GM19463 (cell line): ENCODE measurements at regions not wholly inside any gene's neighbourhood (a gene's known extent, or its start where the extent isn't known, plus 50 kb on each side); places are given as distances from the start of the nearest gene placed in this dataset.

ENCODE experiments used
- ATAC-seq: cut with Tn5 transposase; IDR thresholded peaks from one replicate; pipeline ENCODE4 v1.9.1; 2021; ENCODE audit warnings: mild to moderate bottlenecking, moderate library complexity; ENCODE audit not compliant: unreplicated experiment

DNA sequence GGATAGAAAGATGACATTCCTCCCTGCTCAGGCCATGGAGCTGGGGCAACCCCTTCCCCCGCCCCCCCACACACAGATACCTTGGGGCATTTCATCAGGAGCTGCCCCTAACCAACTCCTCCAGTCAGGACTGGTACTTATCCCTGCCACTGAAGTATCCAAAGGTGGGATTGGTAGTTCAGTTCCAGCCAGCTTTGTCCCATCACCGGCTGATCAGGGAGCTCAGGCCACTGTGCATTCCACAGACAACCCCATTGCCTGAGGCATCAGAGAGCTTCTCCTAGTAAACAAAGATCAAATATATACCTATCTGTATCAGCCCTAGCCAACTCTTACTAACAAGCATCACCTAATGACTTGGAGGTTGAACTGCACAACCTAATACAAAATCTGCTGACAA is 218.2 kb upstream of the FMR1 start:
- no peak for ATAC-seq

DNA sequence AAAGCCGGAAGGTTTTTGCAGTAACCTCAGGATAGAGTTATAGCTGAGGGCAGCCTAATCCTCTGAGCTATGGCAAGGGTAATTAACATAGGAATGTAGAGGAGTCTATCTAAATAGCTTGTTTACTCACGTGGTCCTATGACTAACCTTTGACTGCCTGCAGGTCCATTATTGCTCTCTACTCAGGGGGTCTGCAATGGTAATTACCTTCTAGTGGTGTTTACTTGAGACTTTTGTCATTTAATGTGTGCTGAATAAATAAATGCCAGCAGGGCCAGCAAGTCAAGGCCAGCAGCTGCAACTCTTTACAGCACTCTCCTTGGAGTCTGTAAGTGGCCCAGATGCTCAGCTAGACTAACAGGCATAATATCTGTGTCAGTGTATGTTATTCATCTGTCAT is 212.7 kb upstream of the FMR1 start:
- ATAC-seq = no peak

DNA sequence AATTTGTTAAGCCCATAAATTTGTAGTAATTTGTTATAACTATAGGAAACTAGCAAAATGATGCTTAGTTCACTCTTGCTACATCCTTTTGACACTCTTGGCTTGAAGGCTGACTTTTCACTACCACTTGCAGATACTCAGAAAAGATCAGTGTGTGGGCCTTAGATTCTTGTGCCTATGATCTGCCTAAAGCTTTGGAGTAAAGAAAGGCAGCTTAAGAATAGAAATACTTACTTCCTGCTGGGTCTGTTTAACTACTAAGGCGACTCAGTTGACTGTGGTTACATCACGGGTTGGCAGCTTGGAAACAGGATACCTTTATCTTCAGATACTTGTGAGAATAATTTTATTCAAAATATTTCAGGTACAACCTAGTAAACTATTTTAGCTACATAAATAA is 201.4 kb upstream of the FMR1 start:
- ATAC-seq = no peak

DNA sequence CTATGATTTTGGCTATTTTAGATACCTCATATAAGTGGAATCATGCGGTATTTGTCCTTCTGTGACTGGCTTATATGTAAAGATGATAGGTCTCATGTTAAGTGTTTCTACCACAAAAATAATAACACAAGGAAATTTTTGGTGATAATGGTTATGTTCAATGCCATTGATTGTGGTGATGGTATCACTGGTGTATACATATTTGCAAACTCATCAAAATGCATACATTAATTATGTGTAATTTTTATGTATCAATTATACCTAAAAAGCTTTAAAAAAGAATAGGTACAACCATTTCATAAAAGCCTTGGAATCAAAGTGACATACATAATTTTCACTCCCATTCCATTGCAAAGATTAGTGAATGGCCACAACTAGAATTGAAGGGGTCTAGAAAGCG is 178.3 kb upstream of the FMR1 start:
- ATAC-seq = no peak

DNA sequence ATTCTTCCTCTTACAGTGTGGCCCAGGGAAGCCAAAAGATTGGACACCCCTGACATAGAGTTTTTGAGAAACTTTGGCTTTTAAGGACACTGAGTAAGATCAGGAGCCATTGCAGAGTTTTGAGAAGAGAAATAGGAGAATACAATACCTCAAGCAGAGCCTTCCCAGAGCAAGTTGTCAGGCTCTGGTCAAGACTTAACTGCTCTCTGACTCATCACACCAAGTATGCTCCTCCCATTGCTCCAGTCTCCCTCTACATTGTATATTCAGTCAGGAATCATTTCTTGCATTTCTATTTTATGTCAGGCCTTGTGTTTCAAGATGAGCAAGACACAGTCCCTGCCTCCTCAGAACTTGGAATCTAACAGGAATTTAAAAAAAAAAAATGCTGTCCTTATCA is 176.4 kb upstream of the FMR1 start:
- ATAC-seq = no peak

DNA sequence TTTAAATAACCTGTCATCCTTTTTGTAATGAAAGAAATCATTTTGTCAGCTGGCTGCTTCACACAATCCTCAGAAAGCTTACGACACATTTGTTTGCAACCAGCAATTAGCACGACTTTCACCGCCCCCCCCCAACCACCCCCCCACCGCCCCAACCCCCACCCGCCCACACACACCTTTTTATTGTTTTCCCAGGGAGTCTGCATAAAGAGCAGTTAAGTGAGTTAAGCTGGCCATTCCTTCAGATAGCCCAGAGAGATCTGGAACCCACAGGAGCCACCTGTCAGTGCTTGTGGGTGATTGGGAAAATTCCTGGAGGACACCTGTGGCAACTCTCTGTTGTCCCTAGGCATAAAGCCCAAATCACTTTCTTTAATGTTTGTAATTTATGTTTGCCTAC is 175.7 kb upstream of the FMR1 start:
- no peak for ATAC-seq

DNA sequence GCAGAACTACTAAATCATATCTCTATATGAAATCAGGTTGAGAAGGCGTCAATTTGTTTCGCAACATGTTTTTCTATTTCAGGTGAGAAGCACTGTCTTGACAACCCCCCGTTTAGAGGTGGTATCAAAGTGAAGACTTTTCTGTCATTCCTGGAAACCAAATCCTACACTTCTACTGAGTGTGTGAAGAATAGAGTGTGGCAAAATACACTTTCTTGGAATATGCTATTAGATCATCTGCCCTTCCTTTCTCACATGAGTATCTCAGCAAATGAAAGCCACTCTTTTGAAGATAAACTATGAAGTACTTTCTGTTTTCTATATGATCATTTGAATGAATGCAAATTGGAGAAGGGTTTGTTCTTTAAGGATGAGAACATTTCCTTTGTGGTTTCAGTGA is 174.0 kb upstream of the FMR1 start:
- ATAC-seq = no peak

DNA sequence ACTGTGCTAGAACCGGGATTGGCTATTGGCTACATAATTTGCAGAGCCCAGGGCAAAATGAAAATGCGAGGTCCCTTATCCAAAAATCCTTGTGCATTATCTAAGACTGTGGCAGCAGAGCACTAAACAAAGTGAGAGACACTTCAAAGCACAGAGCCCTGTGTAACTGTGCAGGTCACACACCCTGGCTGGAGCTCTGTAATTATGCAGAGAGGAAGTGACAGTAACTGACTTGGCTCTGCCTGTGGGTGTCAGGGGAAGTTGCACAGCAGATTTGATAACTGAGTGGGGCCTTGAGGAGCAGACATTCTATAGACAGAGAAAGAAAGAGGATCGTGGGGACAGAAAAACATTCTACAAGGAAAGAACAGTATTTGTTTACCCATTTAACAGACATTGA is 173.5 kb upstream of the FMR1 start:
- no peak for ATAC-seq

DNA sequence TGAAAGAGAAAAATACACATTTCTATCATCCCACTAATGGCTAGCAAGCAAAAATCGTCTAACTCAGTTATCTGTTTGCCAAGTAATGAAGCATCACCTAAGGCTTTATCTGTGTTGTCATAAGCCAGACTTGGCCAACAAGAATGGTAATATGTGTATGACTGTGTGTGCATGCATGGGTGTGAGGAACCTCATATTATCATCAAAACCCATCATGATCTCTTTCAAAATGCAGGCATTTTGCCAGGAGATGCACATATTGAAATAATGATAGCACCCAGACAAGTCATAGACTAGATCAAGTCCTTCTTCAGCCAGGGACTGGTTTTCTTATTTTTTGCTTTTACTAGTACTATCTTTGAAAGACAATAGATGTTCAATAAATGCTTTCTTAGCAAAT is 172.5 kb upstream of the FMR1 start:
- ATAC-seq = no peak

DNA sequence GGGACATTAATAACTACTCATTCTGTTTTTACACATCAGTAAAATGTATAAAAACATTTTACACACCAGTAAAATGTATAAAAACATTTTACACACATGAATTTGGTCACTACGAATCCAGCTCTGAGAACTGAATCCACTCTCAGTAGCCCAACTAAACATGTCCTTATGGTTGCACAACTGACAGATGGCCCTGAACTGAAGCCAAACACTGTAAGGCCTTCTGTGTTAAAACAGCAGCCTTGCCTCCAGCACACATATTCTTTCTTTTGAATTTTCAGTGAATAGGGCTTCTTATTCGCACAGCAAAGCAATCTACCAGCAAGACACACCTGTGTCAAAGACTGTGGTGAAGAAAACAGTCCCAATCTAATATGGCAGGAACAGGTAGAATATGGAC is 169.9 kb upstream of the FMR1 start:
- no peak for ATAC-seq

DNA sequence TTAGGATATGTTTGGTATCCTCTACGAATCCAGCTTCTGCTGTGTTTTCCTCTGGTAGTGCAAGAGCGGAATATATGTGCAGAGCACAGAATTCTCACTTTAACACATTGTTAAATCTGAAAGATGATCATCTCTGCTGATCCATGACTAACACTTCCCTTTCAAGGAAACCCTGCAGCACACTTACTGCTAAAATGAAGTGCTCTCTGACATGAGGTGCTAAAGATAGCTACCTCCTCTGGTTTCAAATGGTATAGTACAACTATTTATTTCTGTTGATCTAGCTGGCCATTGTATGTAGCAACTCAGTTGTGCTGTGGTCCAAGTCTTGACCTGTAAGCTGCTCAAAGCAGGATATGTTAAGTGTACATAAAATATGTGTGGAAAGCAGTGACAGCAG is 162.4 kb upstream of the FMR1 start:
- ATAC-seq = no peak

DNA sequence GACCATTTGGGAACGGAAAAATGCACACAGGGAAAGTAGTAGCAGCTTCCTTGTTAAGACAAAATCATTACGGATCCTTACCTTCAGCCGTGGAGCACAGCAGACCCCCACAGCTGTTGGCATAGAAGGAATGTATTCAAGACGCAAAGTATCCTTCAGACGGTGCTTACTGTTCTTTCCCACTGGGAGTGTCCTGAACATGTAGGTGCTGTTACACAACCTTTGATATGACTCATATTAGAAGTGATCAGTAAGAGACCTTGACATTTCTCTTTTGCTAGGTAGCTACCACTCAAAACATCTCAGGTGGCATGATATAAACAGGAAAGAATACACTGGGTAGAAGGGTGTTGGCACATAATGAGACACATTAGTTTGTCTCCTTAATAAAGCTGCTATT is 154.0 kb upstream of the FMR1 start:
- ATAC-seq = no peak

DNA sequence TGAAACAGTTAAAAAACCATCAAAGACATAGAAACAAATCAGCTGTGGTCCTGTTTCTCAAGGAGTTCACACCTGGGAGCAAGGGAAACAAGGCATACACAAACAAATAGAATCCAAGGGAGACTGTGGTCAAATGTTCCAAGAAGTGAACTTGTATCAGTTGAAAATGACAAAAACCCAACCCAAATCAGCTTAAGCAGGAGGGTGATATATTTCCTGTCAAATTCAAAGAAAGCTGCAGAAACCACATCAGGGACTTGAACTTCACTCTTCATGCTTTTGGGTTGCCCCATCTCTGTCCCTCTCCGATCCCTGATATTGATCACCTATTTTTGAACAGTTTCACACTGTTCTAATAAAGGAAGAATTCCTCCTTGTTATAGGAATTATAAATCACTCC is 148.6 kb upstream of the FMR1 start:
- ATAC-seq = no peak

DNA sequence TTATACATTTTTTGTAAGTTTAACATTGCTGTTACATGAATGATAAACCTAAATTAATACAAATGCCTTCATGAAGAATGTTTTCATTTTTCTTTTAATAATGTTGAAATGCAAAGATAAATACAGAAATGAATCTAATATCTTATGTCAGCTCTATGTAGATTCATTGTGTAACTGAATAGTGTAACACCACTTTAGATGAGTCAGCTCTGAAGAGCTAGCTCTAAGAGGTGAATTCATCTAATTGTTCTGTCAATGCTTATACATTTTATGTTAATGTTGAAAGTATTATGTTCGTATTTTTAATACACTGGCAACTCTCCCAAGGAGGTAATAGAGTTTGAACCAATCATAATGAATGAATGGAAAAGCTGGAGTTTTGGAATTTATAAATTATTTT is 146.9 kb upstream of the FMR1 start:
- no peak for ATAC-seq

DNA sequence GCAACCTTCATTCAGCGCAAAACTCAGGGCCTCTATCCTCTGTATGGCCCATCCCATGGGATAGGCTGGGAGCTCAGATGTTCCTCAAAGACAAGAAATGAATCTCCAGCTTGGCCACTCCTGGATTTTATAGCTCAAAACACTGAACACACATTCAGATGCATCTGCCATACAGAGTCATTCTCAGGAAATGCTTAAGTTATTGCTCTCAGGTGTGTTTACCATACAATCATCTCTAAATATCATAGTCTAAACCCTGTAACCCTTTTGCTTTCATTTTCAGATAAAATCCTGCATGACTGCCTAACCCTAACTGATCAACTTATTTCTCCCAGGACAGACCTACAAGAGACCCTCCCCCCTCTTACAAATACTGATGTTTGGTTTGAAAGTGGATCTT is 140.9 kb upstream of the FMR1 start:
- no peak for ATAC-seq

DNA sequence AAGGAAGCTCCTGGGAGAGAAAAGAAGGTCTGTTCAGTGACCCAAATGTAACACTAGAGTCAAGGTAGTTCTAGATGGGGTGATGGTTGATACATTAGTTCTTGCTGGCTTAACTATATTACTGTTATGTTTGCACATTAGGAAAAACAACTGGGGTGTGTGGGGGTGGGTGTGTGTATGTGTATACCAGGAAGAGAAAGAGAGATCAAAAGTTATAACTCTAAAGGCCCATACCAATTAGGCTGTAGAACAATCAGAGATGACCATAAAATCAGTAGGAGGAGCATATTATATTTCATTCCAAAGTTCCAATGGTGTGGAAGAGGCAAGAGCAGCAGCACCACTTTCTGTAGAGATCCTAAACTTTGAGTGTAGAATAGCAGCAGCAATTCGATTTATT is 134.7 kb upstream of the FMR1 start:
- no peak for ATAC-seq

DNA sequence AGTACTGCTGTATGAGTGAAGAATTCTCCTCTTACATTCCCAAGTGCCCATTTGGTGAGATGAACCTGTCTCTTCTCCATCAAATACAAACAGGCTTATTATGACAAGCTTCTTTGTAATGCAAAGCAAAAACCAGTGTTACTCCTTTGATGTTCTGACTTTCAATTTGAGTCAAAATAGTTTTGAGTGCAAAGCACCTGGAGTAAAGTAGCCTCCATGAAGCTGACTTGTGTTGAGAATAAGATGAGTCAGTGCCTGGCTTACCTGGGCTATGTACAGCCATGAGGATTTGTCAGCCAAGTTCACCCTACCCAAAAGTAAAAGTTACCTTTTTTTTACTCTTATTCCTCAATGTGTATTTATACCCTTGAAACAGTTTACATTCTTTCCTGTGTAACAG is 132.5 kb upstream of the FMR1 start:
- ATAC-seq = no peak

DNA sequence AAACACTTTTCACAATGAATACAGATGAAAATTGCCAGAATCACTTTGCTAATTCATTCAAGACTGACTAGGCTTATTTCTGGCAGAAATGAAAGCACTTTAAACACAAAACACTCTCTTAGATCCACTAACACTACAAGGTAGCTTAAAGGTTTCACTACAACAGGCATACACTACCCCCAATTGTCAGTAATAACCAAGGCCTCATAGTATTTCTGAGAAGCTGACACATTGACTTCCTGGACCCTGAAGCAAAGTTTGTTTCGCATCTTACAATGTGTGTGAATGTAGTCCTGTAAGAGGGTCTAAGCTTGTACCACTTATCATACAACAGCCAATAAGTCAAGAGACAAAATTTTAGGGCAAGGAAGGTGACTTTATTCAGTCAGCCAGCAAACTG is 129.9 kb upstream of the FMR1 start:
- no peak for ATAC-seq

DNA sequence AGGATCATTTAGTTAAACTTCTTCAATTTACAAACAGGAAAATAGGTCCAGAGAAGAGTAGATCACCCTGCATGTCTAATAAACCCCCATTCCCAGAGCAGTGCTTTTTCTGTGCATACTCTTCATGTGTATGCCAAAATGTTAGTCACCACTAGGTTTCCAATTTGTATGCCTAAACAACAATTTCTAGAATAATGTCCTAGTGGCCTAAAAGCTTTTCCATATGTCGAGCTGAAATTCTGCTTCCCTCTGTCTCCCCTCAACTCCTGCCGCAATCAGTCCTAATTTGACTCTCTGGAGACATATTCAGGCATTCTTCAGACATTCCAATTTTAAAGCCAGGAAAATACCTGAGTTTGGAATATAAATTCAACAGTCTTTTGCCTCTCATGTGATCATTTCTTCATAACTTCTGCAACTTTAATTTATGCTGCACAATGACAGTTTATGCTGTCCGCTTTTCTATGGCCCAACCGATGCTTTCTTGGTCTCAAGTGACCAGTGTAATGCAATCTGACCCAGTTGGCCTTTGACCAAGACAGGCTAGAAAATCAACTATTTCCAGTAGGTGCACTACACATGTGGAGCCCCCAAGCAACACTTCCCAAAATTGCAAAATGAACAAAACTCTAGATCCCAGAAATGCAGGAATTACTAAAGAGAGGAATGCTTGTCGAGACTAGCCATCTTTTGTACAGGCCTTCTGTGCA is 122.9 kb upstream of the FMR1 start:
- ATAC-seq = no peak

DNA sequence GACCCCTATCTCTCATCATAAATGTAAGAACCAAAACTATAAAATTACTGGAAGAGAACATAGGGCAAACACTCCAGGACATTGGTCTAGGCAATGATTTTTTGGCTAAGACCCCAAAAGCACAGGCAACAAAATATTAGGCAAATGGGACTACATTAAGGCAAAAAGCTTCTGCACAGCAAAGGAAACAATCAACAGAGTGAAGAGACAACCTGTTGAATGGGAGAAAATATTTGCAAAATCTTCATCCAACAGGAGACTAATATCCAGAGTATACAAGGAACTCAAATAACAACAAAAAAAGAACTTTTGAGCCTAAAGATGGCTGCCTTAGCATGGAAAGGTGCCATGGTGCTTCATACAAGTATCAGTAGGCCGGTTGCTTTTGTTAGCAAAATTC is 111.1 kb upstream of the FMR1 start:
- ATAC-seq = no peak

DNA sequence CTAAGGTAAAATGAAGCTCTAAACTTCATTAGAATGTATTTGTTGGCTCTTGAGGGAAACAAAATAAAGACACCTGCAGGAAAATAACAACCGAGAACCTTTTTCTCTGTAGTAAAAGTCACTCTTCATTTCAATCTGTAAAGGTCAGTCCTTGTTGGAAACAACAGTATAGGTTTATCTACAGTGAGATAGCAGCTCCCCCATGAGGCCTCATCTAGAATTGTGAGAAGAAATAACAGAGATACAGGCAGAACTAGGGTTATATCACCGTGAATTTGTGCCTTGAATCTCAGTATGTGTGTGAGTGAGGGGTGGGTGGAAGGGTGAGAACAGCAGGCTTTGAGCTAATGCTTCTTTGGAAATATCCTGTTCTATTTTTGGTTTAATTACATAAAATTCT is 107.8 kb upstream of the FMR1 start:
- ATAC-seq = peak; percentile 62

DNA sequence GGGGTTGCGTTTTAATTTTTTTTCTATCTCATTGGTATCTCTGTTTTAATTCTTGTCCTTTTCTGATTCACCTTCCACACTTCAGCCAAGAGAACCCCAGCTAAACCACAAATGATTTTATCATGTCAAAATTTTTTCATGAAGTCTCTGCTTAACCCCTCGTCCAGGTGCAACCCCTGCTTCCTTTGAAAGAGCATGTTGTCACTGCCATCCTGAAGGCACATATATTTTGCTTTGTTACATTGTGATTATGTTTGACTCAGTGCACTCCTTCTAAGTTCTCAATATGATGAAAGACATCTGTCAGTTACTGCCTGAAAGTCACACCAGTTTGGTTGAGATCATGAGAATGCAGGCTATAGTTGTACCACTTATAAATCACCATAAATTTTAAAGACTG is 99.9 kb upstream of the FMR1 start:
- ATAC-seq = no peak

DNA sequence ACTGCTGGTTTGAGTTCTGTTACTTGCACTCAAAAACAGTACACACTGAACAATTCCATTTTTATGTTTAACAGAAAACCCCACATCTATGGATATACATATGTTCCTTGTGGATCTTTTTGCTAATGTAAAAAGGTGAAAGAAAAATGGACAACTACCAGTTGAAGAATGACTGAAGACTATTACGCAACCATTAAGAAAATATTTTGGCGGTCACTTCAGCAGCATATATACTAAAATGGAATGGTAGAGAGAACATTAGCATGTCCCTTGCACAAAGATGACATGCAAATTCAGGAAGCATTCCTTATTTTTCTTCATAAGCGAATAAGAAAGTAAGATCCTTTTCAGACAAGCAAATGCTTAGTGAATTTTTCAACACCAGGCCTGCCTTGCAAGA is 84.6 kb upstream of the FMR1 start:
- no peak for ATAC-seq

DNA sequence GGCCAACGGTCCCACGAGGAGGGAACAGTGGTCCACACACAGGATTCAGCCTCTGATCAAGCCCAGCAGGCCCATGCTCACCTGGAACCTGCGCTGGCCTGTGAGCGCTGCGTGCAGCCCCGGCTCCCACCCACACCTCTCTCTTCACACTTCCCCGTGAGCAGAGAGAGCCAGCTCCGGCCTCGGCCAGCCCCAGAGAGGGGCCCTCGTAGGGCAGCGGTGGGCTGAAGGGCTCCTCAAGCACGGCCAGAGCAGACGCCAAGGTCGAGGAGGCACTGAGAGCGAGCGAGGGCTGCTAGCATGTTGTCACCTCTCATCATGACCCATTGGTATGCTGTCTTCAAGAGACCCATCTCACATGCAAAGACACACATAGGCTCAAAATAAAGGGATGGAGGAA is 83.0 kb upstream of the FMR1 start:
- no peak for ATAC-seq
